BJ (cell line): ENCODE measurements at regions not wholly inside any gene's neighbourhood (a gene's known extent, or its start where the extent isn't known, plus 50 kb on each side); places are given as distances from the start of the nearest gene placed in this dataset.

Experiments used
- CTCF ChIA-PET: fragments of 350-600 bp; formaldehyde crosslinking; extraction: SDS; loops from one replicate; lab custom pipeline; 2021; ENCODE audit warnings: antibody characterized with exemption, inconsistent platforms; lab: Yijun Ruan, JAX
- POLR2A ChIA-PET: fragments of 300-600 bp; sonication (Branson Sonifier 250); formaldehyde crosslinking; extraction: SDS; loops from one replicate; lab custom pipeline; 2021; ENCODE audit warnings: antibody characterized with exemption; lab: Charles Lee
- DNase-seq: peaks from one replicate; pipeline ENCODE4 v3.0.0-alpha.2; 2011; ENCODE audit warnings: low read depth
- H3K27me3 ChIP-seq: 2 replicates; pipeline ENCODE4 v1.6.0; 2011; ENCODE audit warnings: low read length; ENCODE audit not compliant: control insufficient read depth, insufficient read depth
- H3K36me3 ChIP-seq: 2 replicates; pipeline ENCODE4 v1.5.1; 2011; ENCODE audit warnings: low read length; ENCODE audit not compliant: control insufficient read depth, insufficient read depth
- H3K4me3 ChIP-seq: 2 replicates; pipeline ENCODE4 v1.5.1; 2011; ENCODE audit warnings: low read depth, mild to moderate bottlenecking, control low read depth, low read length
- TF ChIP-seq, protein P1 (sequence below): IDR thresholded peaks from 2 replicates; pipeline ENCODE4 v1.5.1; 2011; ENCODE audit warnings: low read depth, mild to moderate bottlenecking, control low read depth, inconsistent platforms, low read length, moderate library complexity; ENCODE audit not compliant: insufficient read depth

DNA sequence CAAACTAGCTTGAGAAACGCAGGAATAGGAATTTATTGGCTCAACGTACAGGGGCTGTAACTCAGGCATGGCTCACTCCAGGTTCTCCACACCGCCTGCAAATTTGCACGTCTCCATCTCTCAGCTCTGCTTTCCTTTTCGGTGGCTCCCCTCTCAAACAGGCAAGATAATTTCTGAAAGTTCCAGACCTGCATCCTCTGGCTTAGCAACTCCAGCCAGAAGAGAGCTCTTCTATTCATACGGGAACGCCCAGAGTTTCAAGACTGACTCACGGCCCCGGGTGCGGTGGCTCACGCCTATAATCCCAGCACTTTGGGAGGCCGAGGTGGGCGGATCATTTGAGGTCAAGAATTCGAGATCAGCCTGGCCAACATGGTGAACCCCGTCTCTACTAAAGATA, 139.7 kb upstream of the BNIP2 start:
- DNase-seq, result no peak
- TF ChIP-seq, protein P1, sequence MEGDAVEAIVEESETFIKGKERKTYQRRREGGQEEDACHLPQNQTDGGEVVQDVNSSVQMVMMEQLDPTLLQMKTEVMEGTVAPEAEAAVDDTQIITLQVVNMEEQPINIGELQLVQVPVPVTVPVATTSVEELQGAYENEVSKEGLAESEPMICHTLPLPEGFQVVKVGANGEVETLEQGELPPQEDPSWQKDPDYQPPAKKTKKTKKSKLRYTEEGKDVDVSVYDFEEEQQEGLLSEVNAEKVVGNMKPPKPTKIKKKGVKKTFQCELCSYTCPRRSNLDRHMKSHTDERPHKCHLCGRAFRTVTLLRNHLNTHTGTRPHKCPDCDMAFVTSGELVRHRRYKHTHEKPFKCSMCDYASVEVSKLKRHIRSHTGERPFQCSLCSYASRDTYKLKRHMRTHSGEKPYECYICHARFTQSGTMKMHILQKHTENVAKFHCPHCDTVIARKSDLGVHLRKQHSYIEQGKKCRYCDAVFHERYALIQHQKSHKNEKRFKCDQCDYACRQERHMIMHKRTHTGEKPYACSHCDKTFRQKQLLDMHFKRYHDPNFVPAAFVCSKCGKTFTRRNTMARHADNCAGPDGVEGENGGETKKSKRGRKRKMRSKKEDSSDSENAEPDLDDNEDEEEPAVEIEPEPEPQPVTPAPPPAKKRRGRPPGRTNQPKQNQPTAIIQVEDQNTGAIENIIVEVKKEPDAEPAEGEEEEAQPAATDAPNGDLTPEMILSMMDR, result no peak
- Histone ChIP-seq H3K27me3 (no peaks in the 10 kb centered on the region), H3K36me3 (no peaks in the 10 kb centered on the region), H3K4me3 (no peak overlapping the region)
- ChIA-PET CTCF (no interaction called here), POLR2A (no interaction called here)

DNA sequence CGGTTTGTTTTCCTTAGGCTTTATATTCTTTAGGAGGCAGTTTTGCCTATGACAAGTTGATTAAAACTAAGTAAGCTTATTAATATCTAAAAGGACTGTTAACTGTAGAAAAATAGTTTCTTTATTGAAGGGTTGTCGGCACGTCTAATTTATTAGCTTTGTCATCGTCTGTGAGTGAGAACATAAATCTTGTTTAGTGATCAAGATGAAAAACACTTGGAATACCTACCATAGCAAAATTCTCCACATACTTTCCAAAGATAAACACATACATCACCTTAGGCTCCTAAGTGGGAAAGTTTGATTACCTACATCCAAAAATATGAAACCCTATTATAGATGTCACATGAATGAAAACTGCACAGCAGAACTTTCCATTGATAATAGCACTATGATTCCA, 139.1 kb upstream of the BNIP2 start:
- CTCF ChIA-PET, result no interaction called here
- H3K27me3 ChIP-seq, result no peaks in the 10 kb centered on the region
- DNase-seq, result no peak
- H3K36me3 ChIP-seq, result no peaks in the 10 kb centered on the region
- H3K4me3 ChIP-seq, result no peak overlapping the region
- TF ChIP-seq, protein P1, result no peak
- POLR2A ChIA-PET, result no interaction called here

DNA sequence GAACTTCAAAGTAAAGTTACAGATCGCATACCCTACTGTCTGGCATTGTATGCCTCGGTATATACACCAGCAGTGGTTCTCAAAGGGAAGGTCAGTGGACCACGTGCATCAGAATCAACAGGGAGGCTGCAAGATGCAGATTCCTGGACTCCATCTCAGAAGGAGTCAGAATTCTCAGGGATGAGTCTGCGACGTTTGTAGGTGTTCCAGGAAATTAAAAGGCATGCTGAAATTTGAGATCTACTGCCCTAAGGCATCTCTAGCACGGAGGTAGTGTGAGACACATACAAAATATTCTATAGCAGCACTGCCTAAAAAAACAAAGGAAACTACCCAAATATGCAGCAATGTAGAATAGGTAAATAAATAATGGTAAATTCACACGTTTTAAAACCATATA, 136.8 kb upstream of the BNIP2 start:
- TF ChIP-seq, protein P1, result no peak
- Histone ChIP-seq H3K27me3 (no peaks in the 10 kb centered on the region), H3K4me3 (no peak overlapping the region), H3K36me3 (no peaks in the 10 kb centered on the region)
- POLR2A ChIA-PET, result no interaction called here
- CTCF ChIA-PET, result no interaction called here
- no peak for DNase-seq

DNA sequence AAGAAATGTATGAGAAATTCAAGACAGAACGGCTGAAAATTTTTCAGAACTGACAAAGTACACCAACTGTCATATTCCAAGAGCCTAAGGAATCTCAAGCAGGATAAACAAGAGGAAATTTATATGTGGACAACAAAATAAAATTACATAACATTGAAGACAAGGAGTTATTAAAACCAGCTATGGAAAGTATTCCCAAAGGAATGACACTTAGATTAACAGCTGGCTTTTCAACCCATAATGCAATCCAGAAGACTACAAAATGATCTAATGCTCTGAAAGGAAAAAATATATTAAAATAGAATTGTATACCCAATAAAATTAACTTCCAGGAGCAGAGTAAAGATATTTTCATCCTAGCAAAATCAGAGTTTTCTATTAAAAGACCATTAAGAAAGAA, 132.2 kb upstream of the BNIP2 start:
- TF ChIP-seq, protein P1, result no peak
- ChIA-PET POLR2A (no interaction called here), CTCF (interaction anchor here (1.9 kb wide), 1 partner anchor 9 kb away, joined by 6 read pairs; no protein-coding TSS in a partner anchor)
- Histone ChIP-seq H3K27me3 (no peaks in the 10 kb centered on the region), H3K36me3 (no peaks in the 10 kb centered on the region), H3K4me3 (no peak overlapping the region)
- no peak for DNase-seq

DNA sequence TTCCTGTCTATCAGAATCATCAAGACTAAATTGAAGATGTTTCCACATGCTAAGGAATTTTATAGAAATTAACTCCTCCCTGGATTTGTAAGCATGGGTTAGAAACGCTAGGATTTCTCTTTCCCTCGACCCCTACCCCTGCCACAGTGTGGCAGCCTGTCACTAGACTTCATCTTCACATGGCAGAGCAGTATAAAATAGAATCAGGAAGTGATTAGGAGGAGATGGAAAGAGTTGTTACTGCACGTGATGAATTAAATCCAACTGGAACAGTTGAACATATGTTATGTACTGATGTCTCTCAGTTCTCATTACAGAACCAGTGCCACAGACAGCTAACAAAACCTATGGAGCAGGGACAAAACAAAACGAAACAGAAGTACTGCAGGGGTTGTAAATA, 130.0 kb upstream of the BNIP2 start:
- CTCF ChIA-PET, result no interaction called here
- DNase-seq, result no peak
- POLR2A ChIA-PET, result no interaction called here
- Histone ChIP-seq H3K4me3 (no peak overlapping the region), H3K36me3 (no peaks in the 10 kb centered on the region), H3K27me3 (no peaks in the 10 kb centered on the region)
- TF ChIP-seq, protein P1, result no peak
